NOMO-1 (cell line): ENCODE measurements at regions not wholly inside any gene's neighbourhood (a gene's known extent, or its start where the extent isn't known, plus 50 kb on each side); places are given as distances from the start of the nearest gene placed in this dataset.
A peak's percentile ranks its signal among the peaks of the same experiment; 100 is the strongest.

Source experiments
- DNase-seq, 2 experiments: peaks; one replicate each; lab custom pipeline; 2025; ENCODE audit not compliant: unreplicated experiment in 2 of 2; lab: John Stamatoyannopoulos, UW

- no peak for DNase-seq
These were observed 200.1 kb upstream of the ZNF717 start for GRCh38 chr3:75985432-75985831.

DNA sequence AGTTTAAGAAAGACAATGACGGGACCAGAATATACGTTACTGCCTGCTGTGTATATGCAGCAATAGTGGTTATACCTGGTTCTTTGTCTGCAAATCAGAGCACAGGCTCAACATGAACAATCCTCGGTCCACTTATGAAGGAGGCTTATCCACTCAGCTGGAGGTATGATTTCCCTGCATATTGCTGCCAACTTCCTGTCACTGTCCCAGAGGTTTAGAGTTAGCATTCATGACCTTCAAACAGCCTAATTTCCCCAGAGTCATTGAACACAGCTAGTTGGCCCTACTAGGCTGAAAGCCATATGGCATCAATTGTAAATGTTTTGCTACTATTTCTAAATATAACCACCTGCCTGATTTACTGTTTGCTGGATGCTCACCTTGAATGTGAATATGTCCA lies 224.9 kb upstream of the ZNF717 start:
- no peak for DNase-seq

DNA sequence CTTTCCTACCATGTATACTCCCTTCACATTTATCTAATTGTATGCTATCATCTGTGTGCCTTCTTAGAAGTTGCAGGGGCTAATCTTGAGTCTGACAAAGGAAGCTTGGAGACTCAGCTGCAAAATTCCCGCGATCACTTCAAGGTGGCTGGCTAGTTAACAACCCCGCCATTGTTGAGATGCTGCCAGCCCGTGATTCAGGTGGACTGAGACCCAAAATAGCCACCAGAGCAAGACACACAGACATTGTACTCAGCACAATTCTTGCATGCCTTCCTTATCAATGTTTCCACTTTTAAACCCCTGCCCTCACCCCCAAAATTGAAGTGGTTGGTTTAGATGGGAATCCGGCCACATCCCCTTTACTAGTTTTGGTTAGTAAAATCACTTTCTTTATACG lies 225.8 kb upstream of the ZNF717 start:
- no peak for DNase-seq

- no peak for DNase-seq
These were observed 230.1 kb upstream of the ZNF717 start for GRCh38 chr3:76015496-76015895.

- no peak for DNase-seq
These were observed 230.8 kb upstream of the ZNF717 start for GRCh38 chr3:76016111-76016510.

DNA sequence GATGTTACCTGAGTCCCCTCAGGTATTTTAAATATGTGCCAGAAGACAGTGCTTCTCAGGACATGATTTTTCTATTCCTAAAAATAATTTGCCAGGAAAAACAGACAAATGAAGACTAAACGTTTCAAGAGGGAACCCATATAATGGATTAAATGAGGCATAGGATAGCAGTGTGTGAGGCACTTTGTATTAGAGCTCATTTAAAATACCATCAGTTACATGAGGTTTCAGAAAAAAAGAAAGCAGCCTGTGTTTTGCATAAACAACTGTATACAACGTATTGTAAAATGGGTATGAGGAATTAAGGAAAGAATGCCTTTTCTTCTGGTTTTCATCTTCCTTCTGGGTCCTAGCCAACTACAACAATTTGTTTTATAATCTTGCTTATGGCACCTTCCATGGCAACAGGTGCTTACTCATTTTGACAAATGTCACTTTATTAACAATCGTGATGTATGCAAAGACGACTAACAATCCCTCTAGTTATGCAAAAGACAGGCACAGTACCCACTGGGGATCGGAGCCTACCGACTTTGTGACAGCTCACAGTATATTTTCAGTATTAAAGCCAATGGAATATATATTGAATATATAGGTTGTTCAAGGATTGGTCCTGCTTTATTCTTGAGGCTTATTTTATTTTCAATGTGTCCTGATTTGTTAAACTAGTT lies 231.6 kb upstream of the ZNF717 start:
- no peak for DNase-seq

DNA sequence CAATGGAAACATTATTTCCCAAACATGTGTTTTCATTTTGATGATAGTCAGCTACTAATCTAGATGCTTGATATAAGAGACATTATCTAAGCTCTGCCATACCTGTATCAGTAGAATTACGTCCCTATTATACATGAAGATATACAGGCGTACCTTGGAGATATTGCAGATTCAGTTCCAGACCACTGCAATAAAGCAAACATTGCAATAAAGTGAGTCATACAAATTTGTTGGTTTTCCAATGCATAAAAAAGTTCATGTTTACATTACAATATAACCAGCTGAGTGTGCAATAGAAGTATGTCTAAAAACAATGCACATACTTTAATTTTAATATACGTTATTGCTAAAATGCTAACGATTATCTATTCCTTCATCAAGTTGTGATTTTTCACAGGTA lies 236.0 kb upstream of the ZNF717 start:
- no peak for DNase-seq

DNA sequence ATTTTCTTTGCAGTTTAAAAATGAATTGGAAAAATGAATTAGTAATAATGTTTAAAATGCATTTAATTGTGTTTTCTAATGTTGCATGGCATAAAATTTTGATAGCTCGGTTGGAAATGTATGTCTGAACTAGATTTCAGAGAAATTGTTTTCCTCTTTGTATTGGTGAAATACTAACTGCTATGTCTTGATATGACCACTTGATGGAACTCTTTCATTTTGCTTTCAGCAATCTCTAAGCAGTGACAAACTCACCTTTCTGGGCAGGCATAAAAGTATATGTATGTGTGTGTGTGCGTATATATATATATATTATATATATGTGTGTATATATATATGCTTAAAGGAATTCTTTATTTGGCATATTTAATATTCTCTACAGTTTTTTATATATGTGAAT lies 239.3 kb upstream of the ZNF717 start:
- DNase-seq: peak in 1 of 2 experiments; percentile 16

GRCh38 chr3:76025561-76025960 lies 240.2 kb upstream of the ZNF717 start:
- DNase-seq: no peak

- DNase-seq: no peak
These were observed 241.0 kb upstream of the ZNF717 start for GRCh38 chr3:76026379-76026778.

DNA sequence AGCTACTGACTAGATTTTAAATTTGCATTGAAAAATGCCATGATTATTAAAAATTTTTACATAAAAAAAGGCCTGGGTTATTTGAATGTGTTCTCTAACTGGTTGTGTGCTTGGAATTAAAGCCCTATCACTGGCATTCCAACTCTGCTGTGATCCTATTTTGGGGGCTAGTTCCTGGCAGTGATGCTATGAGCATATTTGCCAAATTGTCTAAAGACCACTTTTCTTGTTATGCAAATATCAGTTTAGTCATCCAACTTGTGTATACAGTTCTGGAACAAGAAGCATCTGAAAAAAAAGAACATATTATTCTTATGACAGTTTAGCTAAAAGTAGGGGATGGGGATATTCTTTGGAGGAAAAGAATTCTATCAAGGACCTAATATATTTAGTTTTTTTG lies 243.4 kb upstream of the ZNF717 start:
- DNase-seq: no peak

GRCh38 chr3:76034649-76035048 lies 249.3 kb upstream of the ZNF717 start:
- no peak for DNase-seq

DNA sequence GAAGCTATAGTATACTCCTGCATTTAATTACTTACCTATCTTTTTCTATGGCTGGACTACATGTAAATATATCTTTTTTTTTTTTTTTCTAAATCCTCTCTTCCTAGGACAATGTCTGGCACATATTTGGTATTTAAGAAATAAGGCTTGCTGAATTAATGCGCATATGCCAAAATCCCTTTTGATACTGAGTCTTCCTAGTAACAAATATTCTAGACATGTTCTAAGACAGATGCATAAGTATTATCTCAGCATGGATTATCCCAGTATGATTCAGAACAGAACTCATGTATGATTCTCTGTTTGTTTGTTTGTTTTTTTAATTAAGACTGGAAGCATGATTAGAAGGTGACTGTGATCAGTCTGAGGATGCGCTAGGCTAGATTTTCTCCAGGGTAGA lies 249.8 kb upstream of the ZNF717 start:
- no peak for DNase-seq

- DNase-seq: no peak
These were observed 253.6 kb upstream of the ZNF717 start for GRCh38 chr3:76038949-76039348.

DNA sequence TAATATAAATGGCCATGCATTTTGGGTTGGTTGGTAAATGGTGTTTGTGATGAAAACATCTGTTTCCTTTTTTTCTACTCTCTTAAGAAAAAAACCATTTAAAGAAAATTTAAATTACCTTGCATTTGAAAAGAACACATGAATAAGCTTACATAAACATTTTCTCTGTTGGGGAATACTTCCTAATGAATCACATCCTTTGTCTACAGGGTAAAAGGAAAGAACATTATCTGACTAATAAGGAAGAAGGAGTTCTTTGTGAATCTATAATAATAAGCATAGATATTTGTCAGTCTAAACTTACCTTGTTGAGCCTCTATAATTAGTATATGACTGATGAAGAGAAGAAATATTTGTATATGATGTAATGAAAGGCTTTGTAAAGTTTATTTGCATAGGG lies 254.1 kb upstream of the ZNF717 start:
- DNase-seq: no peak

DNA sequence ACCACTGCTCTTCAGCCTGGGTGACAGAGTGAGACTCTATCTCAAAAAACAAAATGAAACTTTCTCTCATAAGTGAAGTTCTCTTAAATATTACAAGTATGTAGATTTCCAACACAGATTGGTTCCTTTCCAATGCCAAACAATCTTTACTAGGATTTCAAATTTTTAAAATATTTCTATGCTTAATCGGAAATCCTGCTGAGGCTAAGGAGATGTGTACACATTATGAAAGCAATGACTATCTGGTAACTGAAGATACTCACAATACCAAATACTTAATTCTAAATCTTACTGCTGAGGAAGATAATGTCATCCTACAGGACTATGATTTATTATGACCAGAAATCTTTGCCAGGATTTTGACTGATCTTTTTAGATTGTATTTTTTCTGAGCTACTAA lies 255.6 kb upstream of the ZNF717 start:
- no peak for DNase-seq

DNA sequence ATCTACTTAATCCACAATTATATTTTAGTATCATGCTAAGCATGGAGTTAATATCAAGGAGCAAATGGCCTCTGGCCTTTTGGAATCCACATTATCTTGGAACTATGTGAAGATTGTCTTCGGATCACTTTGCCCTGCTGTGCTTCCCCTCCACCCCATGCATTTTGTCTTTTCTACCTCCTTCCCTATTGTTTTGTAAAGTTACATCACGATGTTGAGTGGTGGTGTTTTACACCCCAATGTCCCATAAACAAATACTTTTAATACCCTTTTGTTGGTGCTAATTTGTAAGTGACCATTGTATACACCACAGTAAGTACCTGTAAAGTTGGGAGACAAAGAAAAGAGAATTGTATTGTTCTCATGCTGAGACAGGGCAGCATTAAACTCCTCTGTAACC lies 258.4 kb upstream of the ZNF717 start:
- DNase-seq: no peak

DNA sequence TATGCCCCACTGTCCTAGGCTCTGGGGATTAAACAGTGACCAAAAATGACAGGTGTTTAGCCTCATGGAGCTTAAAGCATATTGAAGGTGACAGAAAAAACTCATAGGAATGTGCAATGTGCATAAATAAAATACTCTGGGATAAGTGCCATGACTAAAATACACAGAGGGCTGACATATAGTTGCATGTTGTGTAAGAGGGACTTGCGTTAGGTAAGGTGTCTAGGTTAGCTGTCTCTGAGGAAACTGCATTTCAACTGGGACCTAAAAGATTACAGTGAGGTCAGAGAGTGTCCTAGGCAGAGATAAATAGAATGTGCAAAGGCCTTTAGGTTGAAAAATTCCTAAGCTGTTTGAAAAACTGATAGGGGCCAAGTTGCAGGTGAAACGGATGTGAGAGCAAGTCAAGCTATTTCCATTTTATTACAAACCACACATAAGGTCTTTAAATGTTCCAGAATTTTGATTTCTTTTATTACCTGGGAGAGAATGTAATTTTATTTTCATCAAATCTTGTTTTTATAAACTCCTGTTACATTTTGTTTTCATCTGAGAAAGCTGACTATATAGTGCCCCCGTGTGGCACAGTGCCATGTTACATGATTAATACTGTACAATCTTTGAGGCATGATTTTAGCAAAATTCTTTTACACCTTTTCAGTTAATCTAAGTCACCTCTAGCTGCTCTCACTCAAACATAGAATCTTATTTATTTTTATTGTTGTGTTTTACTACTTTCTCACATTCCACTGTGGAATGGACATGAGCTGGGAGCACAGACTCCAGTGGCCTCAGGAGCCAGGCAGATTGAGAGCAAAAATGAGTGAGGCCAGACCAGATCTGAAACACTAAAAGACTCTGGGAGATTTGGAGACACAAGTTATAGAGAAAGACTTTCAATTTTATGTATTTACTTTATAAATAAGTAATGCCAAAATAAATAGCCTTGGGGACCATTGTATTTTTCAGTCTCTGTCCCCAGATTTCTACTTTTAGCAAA lies 259.6 kb upstream of the ZNF717 start:
- DNase-seq: peak in 1 of 2 experiments; percentile 42

GRCh38 chr3:76047368-76047767 lies 262.0 kb upstream of the ZNF717 start:
- DNase-seq: no peak

- no peak for DNase-seq
These were observed 264.4 kb upstream of the ZNF717 start for GRCh38 chr3:76049776-76050175.

DNA sequence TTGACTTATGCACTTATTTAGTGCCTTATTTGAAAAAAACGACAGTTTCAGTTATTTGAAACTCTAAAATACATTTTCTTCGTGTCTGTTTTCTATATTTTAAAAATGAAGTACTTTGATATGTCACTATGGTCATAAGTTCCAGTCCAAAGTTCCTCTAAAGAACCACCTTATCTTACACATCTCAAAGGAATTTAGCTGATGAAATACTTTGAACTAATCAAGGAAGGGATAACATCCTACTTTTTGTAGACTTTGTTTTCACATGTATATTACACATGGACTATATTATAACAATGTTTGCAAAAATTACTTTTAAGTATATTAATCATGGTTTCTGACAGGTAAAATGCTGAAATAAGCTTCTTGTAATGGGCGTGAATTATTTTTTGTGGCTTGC lies 265.8 kb upstream of the ZNF717 start:
- no peak for DNase-seq

- DNase-seq: no peak
These were observed 269.1 kb upstream of the ZNF717 start for GRCh38 chr3:76054404-76054803.
